H1 (cell line): ENCODE measurements at regions not wholly inside any gene's neighbourhood (a gene's known extent, or its start where the extent isn't known, plus 50 kb on each side); places are given as distances from the start of the nearest gene placed in this dataset.

Experiments used
- BCL11A ChIP-seq, 2 experiments: IDR thresholded peaks; one replicate each; pipeline ENCODE4 v1.6.1; 2011; ENCODE audit warnings: low read depth in 2 of 2, low read length in 2 of 2, mild to moderate bottlenecking in 2 of 2
- USF2 ChIP-seq: IDR thresholded peaks from 2 replicates; pipeline ENCODE4 v1.6.1; 2011; ENCODE audit warnings: low read length, improper control_type of control experiment
- TF ChIP-seq, protein P1 (sequence below): fragments of 300-600 bp; sonication (generic); IDR thresholded peaks from 2 replicates; pipeline ENCODE4 v1.7.1; 2012; ENCODE audit warnings: low read length, moderate library complexity, mild to moderate bottlenecking, inconsistent platforms; ENCODE audit not compliant: insufficient replicate concordance

GRCh38 chr1:87615491-87615890, 286.8 kb downstream of the LMO4 start (continued):
- TF ChIP-seq, protein P1, sequence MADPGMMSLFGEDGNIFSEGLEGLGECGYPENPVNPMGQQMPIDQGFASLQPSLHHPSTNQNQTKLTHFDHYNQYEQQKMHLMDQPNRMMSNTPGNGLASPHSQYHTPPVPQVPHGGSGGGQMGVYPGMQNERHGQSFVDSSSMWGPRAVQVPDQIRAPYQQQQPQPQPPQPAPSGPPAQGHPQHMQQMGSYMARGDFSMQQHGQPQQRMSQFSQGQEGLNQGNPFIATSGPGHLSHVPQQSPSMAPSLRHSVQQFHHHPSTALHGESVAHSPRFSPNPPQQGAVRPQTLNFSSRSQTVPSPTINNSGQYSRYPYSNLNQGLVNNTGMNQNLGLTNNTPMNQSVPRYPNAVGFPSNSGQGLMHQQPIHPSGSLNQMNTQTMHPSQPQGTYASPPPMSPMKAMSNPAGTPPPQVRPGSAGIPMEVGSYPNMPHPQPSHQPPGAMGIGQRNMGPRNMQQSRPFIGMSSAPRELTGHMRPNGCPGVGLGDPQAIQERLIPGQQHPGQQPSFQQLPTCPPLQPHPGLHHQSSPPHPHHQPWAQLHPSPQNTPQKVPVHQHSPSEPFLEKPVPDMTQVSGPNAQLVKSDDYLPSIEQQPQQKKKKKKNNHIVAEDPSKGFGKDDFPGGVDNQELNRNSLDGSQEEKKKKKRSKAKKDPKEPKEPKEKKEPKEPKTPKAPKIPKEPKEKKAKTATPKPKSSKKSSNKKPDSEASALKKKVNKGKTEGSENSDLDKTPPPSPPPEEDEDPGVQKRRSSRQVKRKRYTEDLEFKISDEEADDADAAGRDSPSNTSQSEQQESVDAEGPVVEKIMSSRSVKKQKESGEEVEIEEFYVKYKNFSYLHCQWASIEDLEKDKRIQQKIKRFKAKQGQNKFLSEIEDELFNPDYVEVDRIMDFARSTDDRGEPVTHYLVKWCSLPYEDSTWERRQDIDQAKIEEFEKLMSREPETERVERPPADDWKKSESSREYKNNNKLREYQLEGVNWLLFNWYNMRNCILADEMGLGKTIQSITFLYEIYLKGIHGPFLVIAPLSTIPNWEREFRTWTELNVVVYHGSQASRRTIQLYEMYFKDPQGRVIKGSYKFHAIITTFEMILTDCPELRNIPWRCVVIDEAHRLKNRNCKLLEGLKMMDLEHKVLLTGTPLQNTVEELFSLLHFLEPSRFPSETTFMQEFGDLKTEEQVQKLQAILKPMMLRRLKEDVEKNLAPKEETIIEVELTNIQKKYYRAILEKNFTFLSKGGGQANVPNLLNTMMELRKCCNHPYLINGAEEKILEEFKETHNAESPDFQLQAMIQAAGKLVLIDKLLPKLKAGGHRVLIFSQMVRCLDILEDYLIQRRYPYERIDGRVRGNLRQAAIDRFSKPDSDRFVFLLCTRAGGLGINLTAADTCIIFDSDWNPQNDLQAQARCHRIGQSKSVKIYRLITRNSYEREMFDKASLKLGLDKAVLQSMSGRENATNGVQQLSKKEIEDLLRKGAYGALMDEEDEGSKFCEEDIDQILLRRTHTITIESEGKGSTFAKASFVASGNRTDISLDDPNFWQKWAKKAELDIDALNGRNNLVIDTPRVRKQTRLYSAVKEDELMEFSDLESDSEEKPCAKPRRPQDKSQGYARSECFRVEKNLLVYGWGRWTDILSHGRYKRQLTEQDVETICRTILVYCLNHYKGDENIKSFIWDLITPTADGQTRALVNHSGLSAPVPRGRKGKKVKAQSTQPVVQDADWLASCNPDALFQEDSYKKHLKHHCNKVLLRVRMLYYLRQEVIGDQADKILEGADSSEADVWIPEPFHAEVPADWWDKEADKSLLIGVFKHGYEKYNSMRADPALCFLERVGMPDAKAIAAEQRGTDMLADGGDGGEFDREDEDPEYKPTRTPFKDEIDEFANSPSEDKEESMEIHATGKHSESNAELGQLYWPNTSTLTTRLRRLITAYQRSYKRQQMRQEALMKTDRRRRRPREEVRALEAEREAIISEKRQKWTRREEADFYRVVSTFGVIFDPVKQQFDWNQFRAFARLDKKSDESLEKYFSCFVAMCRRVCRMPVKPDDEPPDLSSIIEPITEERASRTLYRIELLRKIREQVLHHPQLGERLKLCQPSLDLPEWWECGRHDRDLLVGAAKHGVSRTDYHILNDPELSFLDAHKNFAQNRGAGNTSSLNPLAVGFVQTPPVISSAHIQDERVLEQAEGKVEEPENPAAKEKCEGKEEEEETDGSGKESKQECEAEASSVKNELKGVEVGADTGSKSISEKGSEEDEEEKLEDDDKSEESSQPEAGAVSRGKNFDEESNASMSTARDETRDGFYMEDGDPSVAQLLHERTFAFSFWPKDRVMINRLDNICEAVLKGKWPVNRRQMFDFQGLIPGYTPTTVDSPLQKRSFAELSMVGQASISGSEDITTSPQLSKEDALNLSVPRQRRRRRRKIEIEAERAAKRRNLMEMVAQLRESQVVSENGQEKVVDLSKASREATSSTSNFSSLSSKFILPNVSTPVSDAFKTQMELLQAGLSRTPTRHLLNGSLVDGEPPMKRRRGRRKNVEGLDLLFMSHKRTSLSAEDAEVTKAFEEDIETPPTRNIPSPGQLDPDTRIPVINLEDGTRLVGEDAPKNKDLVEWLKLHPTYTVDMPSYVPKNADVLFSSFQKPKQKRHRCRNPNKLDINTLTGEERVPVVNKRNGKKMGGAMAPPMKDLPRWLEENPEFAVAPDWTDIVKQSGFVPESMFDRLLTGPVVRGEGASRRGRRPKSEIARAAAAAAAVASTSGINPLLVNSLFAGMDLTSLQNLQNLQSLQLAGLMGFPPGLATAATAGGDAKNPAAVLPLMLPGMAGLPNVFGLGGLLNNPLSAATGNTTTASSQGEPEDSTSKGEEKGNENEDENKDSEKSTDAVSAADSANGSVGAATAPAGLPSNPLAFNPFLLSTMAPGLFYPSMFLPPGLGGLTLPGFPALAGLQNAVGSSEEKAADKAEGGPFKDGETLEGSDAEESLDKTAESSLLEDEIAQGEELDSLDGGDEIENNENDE = no peak
- TF ChIP-seq USF2 (no peak), BCL11A (IDR thresholded peaks at IDR 0.05; ENCODE audit: low read depth in 2 of 2, low read length in 2 of 2) (no peak)
